H1 (cell line): ENCODE measurements at regions not wholly inside any gene's neighbourhood (a gene's known extent, or its start where the extent isn't known, plus 50 kb on each side); places are given as distances from the start of the nearest gene placed in this dataset.

ENCODE experiments used
- CTCF ChIA-PET: fragments of 300-600 bp; sonication (Branson Sonifier 250); formaldehyde crosslinking; loops from one replicate; lab custom pipeline; 2021; ENCODE audit not compliant: partially characterized antibody; lab: Charles Lee
- POLR2A ChIA-PET: fragments of 300-600 bp; sonication (Branson Sonifier 250); formaldehyde crosslinking; loops from one replicate; lab custom pipeline; 2021; ENCODE audit warnings: inconsistent platforms; ENCODE audit not compliant: partially characterized antibody; lab: Charles Lee
- DNase-seq, 2 experiments: peaks; one replicate each; pipeline versions ENCODE4 v3.0.0 to v3.0.0-alpha.2; 2010 to 2022; ENCODE audit warnings: low spot score in 2 of 2, low read depth in 1 of 2, mixed read lengths in 1 of 2
- FAIRE-seq: peaks from 2 replicates; lab custom pipeline; 2011; peaks lifted over from hg19 to GRCh38; lab: Jason Lieb, UNC
- H2AFZ ChIP-seq: 2 replicates; pipeline ENCODE4 v1.8.1; 2012; ENCODE audit warnings: low read length, inconsistent platforms
- H2AK5ac ChIP-seq: 2 replicates; pipeline ENCODE4 v1.6.1; 2013; ENCODE audit warnings: low read depth, low read length
- H2BK120ac ChIP-seq: replicated peaks from 2 replicates; pipeline ENCODE3; 2013; ENCODE audit warnings: low read depth, low read length, inconsistent platforms
- H2BK12ac ChIP-seq: 2 replicates; pipeline ENCODE4 v1.6.1; 2013; ENCODE audit warnings: low read depth, low read length
- H2BK15ac ChIP-seq: 2 replicates; pipeline ENCODE4 v1.6.1; 2013; ENCODE audit warnings: low read length
- H2BK20ac ChIP-seq: 2 replicates; pipeline ENCODE4 v1.6.1; 2013; ENCODE audit warnings: low read length
- H2BK5ac ChIP-seq: 2 replicates; pipeline ENCODE4 v1.6.1; 2013; ENCODE audit warnings: low read depth, low read length
- H3K14ac ChIP-seq: 2 replicates; pipeline ENCODE4 v1.6.1; 2013; ENCODE audit warnings: inconsistent platforms; ENCODE audit not compliant: insufficient read length
- H3K18ac ChIP-seq: 2 replicates; pipeline ENCODE4 v1.6.1; 2013; ENCODE audit warnings: low read length; ENCODE audit errors: extremely low read depth
- H3K23ac ChIP-seq: 2 replicates; pipeline ENCODE4 v1.6.1; 2013; ENCODE audit warnings: inconsistent platforms; ENCODE audit not compliant: insufficient read length
- H3K23me2 ChIP-seq: 2 replicates; pipeline ENCODE4 v1.6.1; 2013; ENCODE audit warnings: low read depth, low read length
- H3K27ac ChIP-seq: 2 replicates; pipeline ENCODE4 v1.6.1; 2011; ENCODE audit warnings: low read depth, low read length, inconsistent platforms
- H3K27me3 ChIP-seq, 4 experiments: replicated peaks in 1 of 4; 1 replicate in 1 of 4; 2 replicates in 3 of 4; pipeline versions ENCODE4 v1.6.1 to v1.8.1; 2011 to 2013; ENCODE audit warnings: low read length in 3 of 4, mild to moderate bottlenecking in 3 of 4, inconsistent platforms in 2 of 4, mixed read lengths in 2 of 4, moderate library complexity in 1 of 4; ENCODE audit not compliant: control insufficient read depth in 3 of 4, insufficient read depth in 3 of 4; ENCODE audit errors: extremely low read depth in 1 of 4
- H3K36me3 ChIP-seq, 4 experiments: 2 replicates each; pipeline versions ENCODE4 v1.6.1 to v1.8.1; 2011 to 2013; ENCODE audit warnings: mild to moderate bottlenecking in 4 of 4, low read length in 3 of 4, moderate library complexity in 2 of 4, control low read depth in 1 of 4, inconsistent platforms in 1 of 4; ENCODE audit not compliant: insufficient read depth in 4 of 4, control insufficient read depth in 2 of 4
- H3K4ac ChIP-seq: replicated peaks from 2 replicates; pipeline ENCODE3; 2013; ENCODE audit warnings: low read length, low read depth, mixed read lengths, inconsistent platforms; ENCODE audit not compliant: insufficient read length
- H3K4me1 ChIP-seq, 4 experiments: replicated peaks in 1 of 4; 1 replicate in 1 of 4; 2 replicates in 3 of 4; pipeline versions ENCODE4 v1.6.1 to v1.8.1; 2011 to 2013; ENCODE audit warnings: low read length in 3 of 4, inconsistent platforms in 2 of 4, mixed read lengths in 1 of 4; ENCODE audit not compliant: insufficient read depth in 4 of 4, control insufficient read depth in 3 of 4
- H3K4me2 ChIP-seq, 2 experiments: 2 replicates each; pipeline versions ENCODE4 v1.6.1 to v1.8.1; 2011 to 2013; ENCODE audit warnings: low read depth in 2 of 2, low read length in 2 of 2, control low read depth in 1 of 2, inconsistent platforms in 1 of 2, mild to moderate bottlenecking in 1 of 2; ENCODE audit not compliant: insufficient read depth in 1 of 2
- H3K4me3 ChIP-seq, 4 experiments: fragments of 200-600, 300-600 bp in 1 of 4; sonication (generic), shearing (Covaris generic), sonication (Bioruptor Twin) in 1 of 4; 2 replicates each; pipeline versions ENCODE4 v1.5.1 to v1.8.1; 2011 to 2016; ENCODE audit warnings: low read length in 4 of 4, low read depth in 3 of 4, control low read depth in 2 of 4, inconsistent platforms in 2 of 4, mild to moderate bottlenecking in 2 of 4, mixed read lengths in 1 of 4, moderate library complexity in 1 of 4; ENCODE audit not compliant: insufficient read depth in 2 of 4; ENCODE audit errors: extremely low read depth in 1 of 4
- H3K56ac ChIP-seq: replicated peaks from 2 replicates; pipeline ENCODE3; 2013; ENCODE audit warnings: low read depth, mild to moderate bottlenecking, mixed read lengths, low read length, inconsistent platforms; ENCODE audit not compliant: insufficient read length
- H3K79me1 ChIP-seq: 2 replicates; pipeline ENCODE4 v1.6.1; 2013; ENCODE audit warnings: low read depth, low read length, control low read depth
- H3K79me2 ChIP-seq, 2 experiments: 2 replicates each; pipeline versions ENCODE4 v1.6.1 to v1.8.1; 2012 to 2013; ENCODE audit warnings: low read length in 2 of 2, mild to moderate bottlenecking in 2 of 2, inconsistent platforms in 1 of 2; ENCODE audit not compliant: insufficient read depth in 2 of 2, control insufficient read depth in 1 of 2
- H3K9ac ChIP-seq, 4 experiments: replicated peaks in 1 of 4; 1 replicate in 1 of 4; 2 replicates in 3 of 4; pipeline versions ENCODE4 v1.6.1 to v1.8.1; 2011 to 2013; ENCODE audit warnings: low read depth in 3 of 4, low read length in 3 of 4, control low read depth in 2 of 4, mild to moderate bottlenecking in 2 of 4, moderate library complexity in 2 of 4, inconsistent platforms in 1 of 4; ENCODE audit errors: extremely low read depth in 1 of 4
- H3K9me3 ChIP-seq, 2 experiments: 2 replicates each; pipeline versions ENCODE4 v1.6.1 to v1.8.1; 2012 to 2013; ENCODE audit warnings: mild to moderate bottlenecking in 2 of 2, moderate library complexity in 2 of 2, control low read depth in 1 of 2, inconsistent platforms in 1 of 2, low read depth in 1 of 2, low read length in 1 of 2, mixed read lengths in 1 of 2; ENCODE audit not compliant: insufficient read depth in 2 of 2
- H4K20me1 ChIP-seq, 2 experiments: replicated peaks in 1 of 2; 2 replicates each; pipeline versions ENCODE3 to v1.8.1; 2011 to 2013; ENCODE audit warnings: inconsistent platforms in 2 of 2, low read length in 2 of 2, mild to moderate bottlenecking in 1 of 2; ENCODE audit not compliant: insufficient read depth in 2 of 2, control insufficient read depth in 1 of 2
- H4K5ac ChIP-seq: 2 replicates; pipeline ENCODE4 v1.6.1; 2013; ENCODE audit warnings: low read length, low read depth, mixed read lengths, inconsistent platforms; ENCODE audit not compliant: insufficient read length
- H4K8ac ChIP-seq: 2 replicates; pipeline ENCODE4 v1.8.0; 2013; ENCODE audit warnings: mild to moderate bottlenecking, moderate library complexity, low read length, inconsistent platforms; ENCODE audit not compliant: insufficient read depth; ENCODE audit errors: extremely low read depth
- H4K91ac ChIP-seq: replicated peaks from 2 replicates; pipeline ENCODE3; 2013; ENCODE audit warnings: low read length, mixed read lengths, inconsistent platforms; ENCODE audit not compliant: insufficient read length
- BACH1 ChIP-seq: IDR thresholded peaks from 2 replicates; pipeline ENCODE4 v1.6.1; 2012; ENCODE audit warnings: low read length, improper control_type of control experiment
- CBX5 ChIP-seq: fragments of 300-800, 300-1000 bp; sonication (generic); IDR thresholded peaks from 2 replicates; pipeline ENCODE4 v1.7.1; 2016; ENCODE audit warnings: antibody characterized with exemption, low read length, low read depth
- CREB1 ChIP-seq: IDR thresholded peaks from 2 replicates; pipeline ENCODE4 v1.6.1; 2012; ENCODE audit warnings: inconsistent platforms
- FOSL1 ChIP-seq: IDR thresholded peaks from 2 replicates; pipeline ENCODE4 v1.6.1; 2011; ENCODE audit warnings: mild to moderate bottlenecking, low read depth, low read length, moderate library complexity; ENCODE audit not compliant: insufficient read depth
- HDAC2 ChIP-seq, 2 experiments: fragments of 300-600 bp in 1 of 2; sonication (generic) in 1 of 2; IDR thresholded peaks; 2 replicates each; pipeline ENCODE4 v1.6.1; 2011 to 2012; ENCODE audit warnings: low read depth in 2 of 2, low read length in 2 of 2, mild to moderate bottlenecking in 2 of 2, moderate library complexity in 2 of 2, borderline replicate concordance in 1 of 2, inconsistent platforms in 1 of 2
- SAP30 ChIP-seq: fragments of 300-600 bp; sonication (generic); IDR thresholded peaks from 2 replicates; pipeline ENCODE4 v1.7.1; 2012; ENCODE audit warnings: low read length, moderate library complexity, mild to moderate bottlenecking, inconsistent platforms; ENCODE audit not compliant: insufficient read depth, insufficient replicate concordance
- SIX5 ChIP-seq: IDR thresholded peaks from 2 replicates; pipeline ENCODE4 v1.6.1; 2011; ENCODE audit warnings: mild to moderate bottlenecking, low read depth, low read length
- WGBS, 2 experiments: shearing (Covaris generic) in 1 of 2; methylation state at CpG; one replicate each; pipeline versions ENCODE4 v1.1.6 to v1.1.7; 2013 to 2015; ENCODE audit warnings: low lambda C conversion rate in 2 of 2, mixed read lengths in 2 of 2, inconsistent platforms in 1 of 2, low coverage in 1 of 2, missing lambda C conversion rate in 1 of 2; ENCODE audit not compliant: insufficient replicate concordance in 2 of 2, insufficient coverage in 1 of 2, insufficient read length in 1 of 2; ENCODE audit errors: extremely low coverage in 1 of 2, missing lambda C conversion rate in 1 of 2; 5-methylcytosine and 5-hydroxymethylcytosine counted together
- TF ChIP-seq, protein P1 (sequence below): IDR thresholded peaks from 2 replicates; pipeline ENCODE4 v1.6.1; 2011; ENCODE audit warnings: low read depth, mild to moderate bottlenecking, low read length; ENCODE audit not compliant: insufficient read depth

GRCh38 chr9:13673348-13673747, 393.9 kb upstream of the MPDZ start:
- Histone ChIP-seq H2AK5ac (no peak overlapping the region), H2BK120ac (no peak overlapping the region), H2BK15ac (no peak overlapping the region), H3K14ac (no peak overlapping the region), H3K36me3 (no peaks in the 10 kb centered on the region), H3K23me2 (no peaks in the 10 kb centered on the region), H3K4me1 (peaks cover 0 to 2% (median under 1%) of the 10 kb centered on the region in 4 experiments; a peak in 3 of 7 replicates), H4K8ac (no peak overlapping the region), H3K4me2 (no peak overlapping the region), H3K4ac (no peak overlapping the region), H4K91ac (no peak overlapping the region), H3K23ac (no peak overlapping the region), H3K27ac (no peak overlapping the region), H4K20me1 (no peaks in the 10 kb centered on the region), H3K4me3 (no peak overlapping the region), H3K79me2 (no peaks in the 10 kb centered on the region), H2AFZ (no peak overlapping the region), H2BK20ac (no peak overlapping the region), H3K27me3 (no peaks in the 10 kb centered on the region), H3K9me3 (0 out of 4 replicates have a peak, but pooled peaks cover 0 to 4% of the 10 kb centered on the region in 2 experiments), H2BK5ac (no peak overlapping the region), H4K5ac (no peak overlapping the region), H3K18ac (no peak overlapping the region), H3K9ac (no peak overlapping the region), H3K79me1 (no peaks in the 10 kb centered on the region), H2BK12ac (no peak overlapping the region), H3K56ac (no peak overlapping the region)
- WGBS, 2 experiments, result 74% methylated on average over 3 of the region's 3 CpGs; no CpG with 5 or more reads in 1 of the 2 experiments
- ChIA-PET POLR2A (no interaction called here), CTCF (no interaction called here)
- no peak for DNase-seq
- FAIRE-seq, result no peak
- TF ChIP-seq HDAC2 (IDR thresholded peaks at IDR 0.05; ENCODE audit: borderline replicate concordance in 1 of 2, low read depth in 2 of 2, low read length in 2 of 2) (no peak), BACH1 (no peak), CREB1 (no peak), FOSL1 (no peak), SAP30 (no peak), CBX5 (no peak), SIX5 (no peak)
- TF ChIP-seq, protein P1, sequence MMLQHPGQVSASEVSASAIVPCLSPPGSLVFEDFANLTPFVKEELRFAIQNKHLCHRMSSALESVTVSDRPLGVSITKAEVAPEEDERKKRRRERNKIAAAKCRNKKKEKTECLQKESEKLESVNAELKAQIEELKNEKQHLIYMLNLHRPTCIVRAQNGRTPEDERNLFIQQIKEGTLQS, result no peak
